NCI-H82 (cell line): ENCODE measurements at regions not wholly inside any gene's neighbourhood (a gene's known extent, or its start where the extent isn't known, plus 50 kb on each side); places are given as distances from the start of the nearest gene placed in this dataset.

ENCODE experiments used
- DNase-seq: peaks from one replicate; lab custom pipeline; 2025; lab: John Stamatoyannopoulos, UW

GRCh38 chr6:133115946-133116345, 125.2 kb upstream of the EYA4 start:
- no peak for DNase-seq

- DNase-seq, result no peak
These were observed 113.0 kb upstream of the EYA4 start for GRCh38 chr6:133128191-133128590.

DNA sequence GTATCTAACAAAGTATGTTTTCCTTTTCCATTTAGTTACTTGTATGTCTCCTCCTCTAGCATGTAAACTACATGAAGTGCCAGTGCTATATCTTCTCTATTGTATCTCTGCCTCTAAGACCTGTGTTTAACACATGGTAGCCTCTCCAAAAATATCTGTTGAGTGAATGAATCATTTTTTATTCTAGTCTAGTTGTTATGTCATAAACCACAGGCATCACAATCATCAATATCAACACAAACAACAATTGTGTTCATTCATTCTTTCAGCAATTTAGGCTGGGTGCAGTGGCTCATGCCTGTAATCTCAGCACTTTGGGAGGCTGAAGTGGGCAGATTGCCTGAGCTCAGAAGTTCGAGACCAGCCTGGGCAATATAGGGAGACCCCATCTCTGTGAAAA, 111.6 kb upstream of the EYA4 start:
- no peak for DNase-seq

DNA sequence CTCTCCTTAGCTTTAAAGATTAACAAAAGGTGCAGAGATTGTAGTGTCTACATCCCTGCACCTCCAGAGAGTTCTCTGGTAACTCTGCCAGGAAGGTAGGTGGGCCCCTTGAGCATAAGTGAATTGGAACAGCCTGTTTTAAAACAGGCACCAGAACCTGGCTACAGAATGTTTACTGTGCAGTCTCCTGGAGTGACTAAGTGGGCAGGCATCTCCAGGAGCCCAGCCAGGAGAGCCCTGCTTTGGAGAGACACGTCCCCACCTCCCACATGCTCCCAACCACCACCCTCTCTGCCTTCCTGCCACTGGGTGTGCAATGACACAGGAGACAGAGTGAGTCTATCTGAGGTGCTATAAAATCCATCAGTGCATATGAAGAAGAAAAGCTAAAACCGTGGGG, 110.3 kb upstream of the EYA4 start:
- no peak for DNase-seq

- DNase-seq, result peak; percentile 2
These were observed 109.3 kb upstream of the EYA4 start for GRCh38 chr6:133131621-133132465.

DNA sequence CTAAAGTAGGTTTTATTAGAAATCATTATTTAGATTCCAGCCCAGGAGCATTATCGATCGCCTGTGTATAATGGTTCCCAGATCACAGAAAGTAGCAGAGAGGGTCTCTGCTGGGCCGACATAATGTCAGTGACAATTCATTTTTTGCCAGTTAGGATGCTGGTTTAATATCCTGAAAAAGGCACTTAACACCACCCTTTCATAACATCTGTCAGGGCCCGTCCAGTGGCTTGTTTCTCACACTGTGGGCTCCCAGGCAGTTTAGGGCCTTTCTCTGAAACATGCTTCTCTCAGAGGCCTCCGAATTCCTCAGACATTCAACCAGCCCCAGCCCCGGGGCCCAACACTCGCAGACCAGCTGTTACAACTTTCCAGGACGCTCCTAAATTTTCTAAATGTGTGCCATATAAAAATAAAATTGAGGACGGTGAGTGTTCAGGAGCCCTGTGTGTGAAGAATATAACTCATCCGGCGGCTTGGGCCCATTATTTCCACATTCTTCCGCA, 108.6 kb upstream of the EYA4 start:
- DNase-seq, result no peak

- no peak for DNase-seq
These were observed 104.8 kb upstream of the EYA4 start for GRCh38 chr6:133136177-133136880.

DNA sequence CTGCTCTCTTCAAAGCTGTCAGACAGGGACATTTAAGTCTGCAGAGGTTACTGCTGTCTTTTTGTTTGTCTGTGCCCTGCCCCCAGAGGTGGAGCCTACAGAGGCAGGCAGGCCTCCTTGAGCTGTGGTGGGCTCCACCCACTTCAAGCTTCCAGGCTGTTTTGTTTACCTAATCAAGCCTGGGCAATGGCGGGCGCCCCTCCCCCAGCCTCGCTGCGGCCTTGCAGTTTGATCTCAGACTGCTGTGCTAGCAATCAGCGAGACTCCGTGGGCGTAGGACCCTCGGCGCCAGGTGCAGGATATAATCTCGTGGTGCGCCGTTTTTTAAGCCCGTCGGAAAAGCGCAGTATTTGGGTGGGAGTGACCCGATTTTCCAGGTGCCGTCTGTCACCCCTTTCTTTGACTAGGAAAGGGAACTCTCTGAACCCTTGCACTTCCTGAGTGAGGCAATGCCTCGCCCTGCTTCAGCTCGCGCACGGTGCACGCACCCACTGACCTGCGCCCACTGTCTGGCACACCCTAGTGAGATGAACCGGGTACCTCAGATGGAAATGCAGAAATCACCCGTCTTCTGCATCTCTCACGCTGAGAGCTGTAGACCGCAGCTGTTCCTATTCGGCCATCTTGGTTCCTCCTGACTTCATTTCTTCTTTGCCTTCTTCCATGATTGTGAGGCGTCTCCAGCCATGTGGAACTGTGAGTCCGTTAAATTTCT, 93.5 kb upstream of the EYA4 start:
- DNase-seq, result peak; percentile 10

DNA sequence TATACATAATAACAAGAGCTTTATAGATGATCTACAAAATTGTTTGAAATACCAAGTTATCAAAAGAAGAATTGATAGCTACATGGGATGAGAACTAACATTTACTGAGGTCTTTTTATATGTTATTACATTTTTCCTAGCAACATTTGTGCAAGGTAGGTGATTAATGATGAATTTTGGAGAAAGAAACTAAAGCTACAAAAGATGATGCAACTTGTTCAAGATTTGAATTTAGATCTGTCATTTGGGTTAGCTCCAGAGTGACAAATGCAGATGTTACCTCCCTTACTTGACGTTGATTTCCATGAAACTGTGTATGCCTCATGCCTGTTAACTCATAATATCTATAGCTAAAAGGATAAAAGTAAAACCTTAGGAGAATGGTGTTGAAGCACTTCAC, 84.5 kb upstream of the EYA4 start:
- DNase-seq, result no peak

GRCh38 chr6:133157995-133158394, 83.2 kb upstream of the EYA4 start:
- no peak for DNase-seq

GRCh38 chr6:133159255-133159795, 81.8 kb upstream of the EYA4 start:
- DNase-seq, result no peak

DNA sequence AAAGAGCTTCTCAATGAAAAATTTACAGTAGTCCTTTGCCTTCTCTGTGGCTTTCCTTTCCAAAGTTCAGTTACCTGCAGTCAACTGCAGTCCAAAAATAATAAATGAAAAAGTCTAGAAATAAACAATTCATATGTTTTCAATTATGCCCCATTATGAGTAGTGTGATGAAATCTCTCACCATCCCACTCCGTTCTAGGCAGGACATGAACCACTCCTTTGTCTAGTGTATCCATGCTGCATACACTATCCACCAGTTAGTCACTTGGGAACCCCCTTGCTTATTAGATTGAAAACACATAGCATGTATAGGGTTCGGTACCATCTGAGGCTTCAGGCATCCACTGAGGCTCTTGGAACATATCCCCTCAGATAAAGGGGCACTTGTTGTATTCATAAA, 80.6 kb upstream of the EYA4 start:
- no peak for DNase-seq

DNA sequence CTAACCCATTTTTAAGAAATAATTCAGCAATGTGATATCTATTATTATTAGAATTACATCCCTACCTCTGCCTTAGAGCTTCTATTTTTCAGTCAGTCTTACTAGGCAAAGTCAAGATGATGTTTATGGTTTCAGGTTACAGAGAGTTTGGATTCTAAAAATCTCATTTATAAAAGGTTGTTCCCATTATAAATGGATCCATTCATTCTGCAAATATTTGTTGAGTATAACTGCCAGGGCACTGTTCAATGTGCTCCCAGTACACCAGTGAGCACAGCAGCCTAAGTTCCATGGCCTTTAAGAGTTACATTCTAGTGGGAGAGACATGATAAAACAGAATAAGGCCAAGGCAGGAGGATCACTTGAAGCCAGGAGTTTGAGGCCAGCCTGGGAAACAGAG, 75.9 kb upstream of the EYA4 start:
- no peak for DNase-seq

GRCh38 chr6:133166766-133167165, 74.4 kb upstream of the EYA4 start:
- DNase-seq, result no peak

GRCh38 chr6:133169901-133170300, 71.3 kb upstream of the EYA4 start:
- no peak for DNase-seq

DNA sequence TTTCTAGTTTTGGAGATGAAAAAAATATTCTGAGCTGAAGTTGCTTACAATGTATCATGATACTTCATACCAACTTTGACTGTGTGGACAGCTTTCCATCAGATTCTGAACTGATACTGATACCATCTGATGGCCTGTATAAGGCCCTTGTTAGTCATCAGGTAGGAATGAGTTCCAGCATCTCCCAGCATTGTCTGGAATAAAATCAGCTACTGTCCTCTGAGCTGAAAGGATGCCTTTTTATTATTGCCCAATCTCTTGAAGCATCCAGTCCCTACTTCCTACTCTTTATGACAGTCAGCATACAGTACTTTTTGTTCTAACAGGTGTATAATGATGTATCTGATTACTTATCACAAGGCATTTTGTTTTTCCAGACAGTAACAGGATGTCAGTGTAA, 70.6 kb upstream of the EYA4 start:
- no peak for DNase-seq

GRCh38 chr6:133171989-133172604, 69.1 kb upstream of the EYA4 start:
- DNase-seq, result no peak

DNA sequence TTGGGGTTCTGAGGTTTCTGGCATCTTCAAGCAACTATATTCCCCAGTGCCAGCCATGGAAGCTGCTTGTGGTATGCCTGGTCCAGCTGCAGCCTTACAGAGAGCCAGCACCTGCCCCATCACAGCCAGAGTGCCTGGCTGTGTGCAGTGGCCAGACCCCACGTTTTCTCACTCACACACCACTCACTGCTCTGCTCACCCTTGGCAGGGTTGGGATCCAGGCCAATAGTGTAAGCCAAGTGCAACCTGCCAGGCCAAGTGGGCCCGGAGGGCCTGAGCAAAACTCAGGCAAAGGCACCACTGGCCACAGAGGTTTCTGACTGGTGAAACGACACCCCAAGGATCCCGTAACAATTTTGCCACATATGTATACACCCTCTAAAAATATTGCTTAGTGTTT, 67.9 kb upstream of the EYA4 start:
- no peak for DNase-seq

DNA sequence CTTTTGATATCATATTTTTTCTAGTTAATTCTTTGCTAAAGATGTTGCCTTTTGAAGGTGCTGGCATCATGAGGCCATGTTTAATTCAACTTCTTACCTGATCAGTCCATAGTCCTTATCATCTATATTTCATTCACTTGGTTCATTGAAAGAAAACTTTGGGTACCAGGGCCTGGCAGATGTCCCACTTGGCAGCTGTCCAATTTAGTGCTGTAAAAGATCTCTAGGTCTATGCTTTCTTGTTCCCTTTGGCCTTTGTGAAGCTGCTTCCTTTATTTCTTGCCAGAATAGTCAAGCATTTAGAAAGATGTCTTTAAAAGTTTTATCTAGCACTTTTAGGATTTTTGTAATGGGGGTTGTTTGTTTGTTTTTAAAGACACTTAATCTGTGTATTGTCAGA, 61.7 kb upstream of the EYA4 start:
- DNase-seq, result peak; percentile 9

GRCh38 chr6:133183691-133184090, 57.5 kb upstream of the EYA4 start:
- no peak for DNase-seq

- DNase-seq, result peak; percentile 14
These were observed 56.3 kb upstream of the EYA4 start for GRCh38 chr6:133184798-133185372.

DNA sequence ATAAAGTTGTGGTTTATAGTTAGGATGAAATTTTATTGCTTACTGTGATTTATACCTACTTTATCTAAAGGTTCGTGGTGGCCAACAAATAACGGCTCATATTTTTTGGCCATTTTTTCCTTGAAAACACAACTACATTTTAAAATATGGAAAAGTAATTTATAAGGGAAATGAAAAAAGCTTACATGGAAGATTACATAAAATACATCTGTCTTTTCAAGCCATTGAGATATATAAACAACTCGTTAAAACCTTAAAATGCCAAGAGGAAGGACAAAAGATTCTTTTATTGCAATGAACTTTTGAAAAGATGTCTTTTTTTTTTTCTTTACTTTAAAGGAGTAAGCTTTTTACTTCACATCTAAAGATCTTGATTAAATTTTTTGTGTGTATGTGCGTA, 55.4 kb upstream of the EYA4 start:
- DNase-seq, result no peak
